NCI-H146 treated with DMSO at 0.1 percent for 48 hours (cell line): ENCODE measurements at regions not wholly inside any gene's neighbourhood (a gene's known extent, or its start where the extent isn't known, plus 50 kb on each side); places are given as distances from the start of the nearest gene placed in this dataset.

Experiments used
- DNase-seq: peaks from one replicate; lab custom pipeline; 2025; ENCODE audit not compliant: unreplicated experiment; lab: John Stamatoyannopoulos, UW

DNA sequence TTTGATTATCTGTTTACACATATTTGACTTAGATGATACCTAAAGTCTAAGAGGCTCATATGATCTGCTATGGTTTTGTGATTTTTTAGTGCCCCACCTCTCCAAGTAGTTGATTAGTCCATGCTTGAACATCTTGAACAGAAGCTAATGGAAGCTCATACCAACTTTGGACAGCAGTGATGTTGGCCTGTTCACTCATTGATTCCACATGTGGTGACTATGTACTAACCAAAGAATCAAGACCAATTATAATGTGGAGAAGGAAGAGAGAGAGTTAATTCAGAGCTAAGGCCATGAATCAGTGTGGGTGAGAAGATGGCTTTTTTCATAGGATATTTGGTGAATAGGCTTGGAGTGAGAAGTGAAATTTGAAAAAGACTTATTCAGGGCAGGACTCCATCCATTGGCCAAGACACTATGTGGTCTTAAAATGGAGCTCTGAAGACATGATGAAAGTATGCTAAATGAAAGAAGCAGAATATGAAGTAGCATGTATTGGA, 178.3 kb upstream of the TWIST2 start:
- DNase-seq, result no peak

DNA sequence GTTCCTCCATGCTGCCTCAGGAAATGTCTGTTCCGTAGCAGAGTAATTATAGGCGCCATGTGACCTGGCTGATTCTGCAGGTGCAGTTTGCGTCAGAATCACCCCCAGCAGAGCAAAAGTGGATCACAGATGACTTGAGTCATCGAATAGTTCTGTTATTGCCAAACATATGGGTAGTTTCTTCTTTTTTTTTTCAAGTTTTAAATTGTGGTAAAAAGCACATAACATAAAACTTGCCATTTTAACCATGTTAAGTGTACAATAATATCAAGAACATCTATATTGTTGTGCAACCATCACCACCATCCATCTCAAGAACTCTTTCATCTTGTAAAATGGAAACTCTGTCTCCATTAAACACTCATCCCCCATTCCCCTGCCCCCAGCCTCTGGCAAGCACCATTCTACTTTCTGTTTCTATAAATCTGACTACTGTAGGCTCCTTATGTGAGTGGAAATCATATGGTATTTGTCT, 177.7 kb upstream of the TWIST2 start:
- DNase-seq, result no peak

DNA sequence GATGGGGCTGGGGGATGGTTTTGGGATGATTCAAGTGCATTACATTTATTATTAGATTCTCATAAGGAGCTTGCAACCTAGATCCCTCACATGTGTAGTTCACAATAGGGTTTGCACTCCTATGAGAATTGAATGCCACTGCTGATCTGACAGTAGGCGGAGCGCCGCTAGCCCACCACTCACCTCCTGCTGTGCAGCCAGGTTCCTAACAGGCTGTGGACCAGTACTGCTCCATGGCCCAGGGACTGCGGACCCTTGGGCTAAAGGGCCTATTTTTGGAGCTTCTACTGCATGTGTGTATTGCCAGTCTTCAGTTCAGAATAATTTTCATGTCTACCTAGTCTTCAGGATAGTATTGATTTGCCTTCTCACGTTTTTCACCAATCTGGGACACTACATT, 165.3 kb upstream of the TWIST2 start:
- DNase-seq, result no peak

DNA sequence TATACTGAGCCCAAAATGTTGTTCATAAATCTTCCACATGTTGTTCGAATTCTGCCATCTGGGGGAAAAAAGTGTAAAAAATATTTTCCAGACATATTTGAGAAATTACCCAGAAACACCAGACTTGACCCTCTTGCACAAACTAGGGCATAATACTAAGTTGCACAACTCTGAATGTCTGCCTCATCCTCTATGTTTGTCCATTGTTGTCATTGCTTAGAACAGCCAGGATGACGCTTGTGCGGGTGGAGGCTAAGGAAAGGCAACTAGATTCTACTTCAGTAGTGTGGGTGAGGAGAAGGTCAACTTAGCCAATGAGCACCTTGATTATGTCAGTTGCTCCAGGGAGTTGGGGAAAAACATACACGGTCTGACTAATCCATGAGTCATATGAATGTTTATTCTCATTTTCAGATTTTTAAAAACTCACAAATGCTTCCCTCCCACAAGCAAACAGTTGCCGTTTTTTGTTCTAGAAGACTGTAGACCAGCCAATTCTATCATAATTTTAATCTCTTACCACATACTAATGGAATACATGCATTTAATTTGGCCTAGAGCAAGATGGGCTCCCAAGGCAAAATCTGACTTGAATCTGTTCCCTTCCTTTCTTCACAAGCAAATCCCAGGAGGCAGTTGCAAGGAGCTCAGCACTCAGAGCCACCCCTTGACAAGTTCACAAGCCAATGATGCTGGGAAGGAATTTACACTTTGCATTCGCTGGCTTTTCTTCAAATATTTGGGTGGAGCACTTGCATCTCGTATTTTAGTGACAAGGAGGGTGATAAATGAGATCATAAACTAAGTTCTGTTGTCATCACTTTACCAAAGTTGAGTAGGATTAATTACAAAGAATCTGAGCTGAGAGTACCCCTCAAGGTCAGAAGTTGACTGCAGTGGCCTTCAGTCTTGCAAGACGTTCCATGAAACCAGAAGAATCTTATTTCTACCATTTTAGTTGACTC, 163.2 kb upstream of the TWIST2 start:
- no peak for DNase-seq

DNA sequence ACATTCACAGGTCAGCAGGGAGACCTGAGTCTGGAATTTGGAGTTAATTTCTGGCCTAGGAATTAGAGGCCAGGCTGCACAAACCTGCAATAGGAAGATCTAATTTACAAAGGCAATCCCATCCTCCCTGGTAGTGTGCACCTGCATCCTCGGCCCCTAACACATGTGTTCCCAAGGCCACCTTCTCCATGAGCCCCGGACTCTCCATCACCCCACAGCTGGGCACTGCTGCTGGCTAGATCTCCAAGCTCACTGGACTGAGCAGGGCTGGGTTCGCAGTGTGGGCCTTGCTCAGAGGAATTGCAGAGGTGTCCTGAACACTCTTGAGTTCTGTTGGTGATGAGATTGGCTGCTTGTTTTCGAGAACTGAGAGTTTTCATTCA, 162.6 kb upstream of the TWIST2 start:
- DNase-seq, result no peak

DNA sequence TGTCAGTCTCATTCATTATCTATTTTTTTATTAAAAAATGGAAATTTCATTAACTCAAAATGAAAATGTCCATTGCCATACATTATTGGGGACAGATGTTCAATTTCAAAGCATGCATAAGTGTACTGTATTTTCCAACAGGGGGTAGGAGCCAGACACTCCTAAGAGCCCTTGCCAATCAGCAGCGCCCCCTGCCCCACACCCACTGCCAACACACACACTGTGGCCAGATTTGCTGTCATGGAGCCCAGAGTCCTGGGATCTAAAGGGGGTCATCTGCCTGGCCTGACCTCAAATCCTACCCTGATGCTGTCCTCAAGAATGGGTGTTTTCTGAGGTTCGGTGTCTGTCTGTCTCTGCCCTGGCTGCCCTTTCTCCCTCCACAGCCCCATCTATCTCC, 162.2 kb upstream of the TWIST2 start:
- DNase-seq, result no peak

DNA sequence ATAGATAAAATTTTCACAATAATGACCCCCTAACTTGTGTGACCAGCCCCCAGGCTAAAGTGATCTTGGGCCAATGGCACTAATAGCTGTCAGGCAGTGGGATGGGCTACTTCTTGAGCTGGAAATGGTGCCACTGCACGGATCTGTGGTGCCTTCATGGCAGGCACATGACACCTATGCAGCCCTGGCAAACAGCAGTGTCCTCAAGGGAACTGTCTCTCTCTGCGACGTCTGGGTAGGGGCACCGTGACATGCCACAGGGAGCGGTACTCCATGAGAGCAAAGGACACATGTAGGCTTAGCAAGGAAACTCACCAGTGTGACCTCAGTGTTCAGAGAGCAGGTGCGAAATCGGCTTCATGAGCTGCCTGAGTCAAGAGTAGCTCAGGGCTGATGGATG, 161.7 kb upstream of the TWIST2 start:
- DNase-seq, result no peak

DNA sequence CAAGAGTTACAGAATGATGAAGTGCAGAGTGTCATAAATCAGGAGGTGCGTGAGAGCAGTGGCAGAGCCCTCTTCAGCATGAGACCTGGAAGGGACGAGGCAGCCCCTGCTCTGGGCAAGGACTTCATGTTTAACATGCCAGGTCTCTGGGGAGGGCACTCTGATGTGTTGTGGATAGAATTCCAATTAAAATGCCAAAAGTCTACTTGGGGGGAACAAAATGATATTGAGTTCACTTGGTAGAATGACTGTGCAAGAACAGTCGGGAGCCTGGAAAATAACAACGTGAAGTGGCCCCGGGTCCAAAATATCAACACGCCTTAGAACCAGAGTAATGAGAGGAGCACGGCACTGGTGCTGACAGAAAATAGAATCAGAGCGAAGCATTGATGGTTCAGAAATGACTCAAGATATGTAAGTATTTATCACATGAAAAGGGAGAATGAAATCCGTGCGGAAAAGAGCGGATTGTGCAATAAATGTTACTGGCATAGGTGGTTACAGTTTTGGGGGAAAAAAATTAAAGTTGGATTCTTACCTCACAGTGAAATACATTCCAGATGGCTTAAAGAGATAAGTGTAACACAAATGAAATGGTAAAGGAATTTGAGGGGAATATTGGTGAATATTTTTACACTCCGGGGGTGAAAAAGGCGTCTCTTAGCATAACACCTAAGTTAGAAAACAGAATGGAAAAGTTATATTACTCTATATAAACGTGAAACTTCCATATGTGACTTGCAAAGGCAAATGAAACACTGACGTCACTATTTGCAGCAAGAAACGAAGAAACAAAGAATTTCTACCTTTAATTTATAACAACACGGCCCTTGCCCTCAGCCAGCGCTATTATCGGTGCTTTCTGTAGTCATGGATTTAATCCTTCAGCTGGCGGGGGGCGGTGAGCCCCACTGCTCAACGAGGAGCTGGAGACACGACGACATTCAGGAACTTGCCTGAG, 159.4 kb upstream of the TWIST2 start:
- DNase-seq, result no peak

DNA sequence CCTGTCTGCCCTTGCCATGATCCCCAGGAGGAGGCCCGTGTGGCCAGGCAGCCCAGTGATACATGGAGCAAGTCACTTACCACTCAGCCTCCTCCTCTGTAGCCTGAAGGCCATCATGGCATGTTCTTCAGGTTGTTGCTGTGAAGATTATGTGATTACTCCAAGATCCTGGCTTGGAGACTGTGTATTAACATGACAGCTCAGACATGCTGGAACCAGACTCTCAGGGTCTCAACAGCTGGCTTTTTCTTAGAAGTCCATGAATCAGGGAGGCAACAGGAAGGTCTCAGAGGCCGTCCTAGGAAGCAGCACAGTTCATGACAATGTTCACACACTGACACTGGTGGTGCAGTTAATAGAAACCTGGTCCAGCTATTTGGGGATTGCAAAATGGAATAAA, 158.6 kb upstream of the TWIST2 start:
- no peak for DNase-seq

DNA sequence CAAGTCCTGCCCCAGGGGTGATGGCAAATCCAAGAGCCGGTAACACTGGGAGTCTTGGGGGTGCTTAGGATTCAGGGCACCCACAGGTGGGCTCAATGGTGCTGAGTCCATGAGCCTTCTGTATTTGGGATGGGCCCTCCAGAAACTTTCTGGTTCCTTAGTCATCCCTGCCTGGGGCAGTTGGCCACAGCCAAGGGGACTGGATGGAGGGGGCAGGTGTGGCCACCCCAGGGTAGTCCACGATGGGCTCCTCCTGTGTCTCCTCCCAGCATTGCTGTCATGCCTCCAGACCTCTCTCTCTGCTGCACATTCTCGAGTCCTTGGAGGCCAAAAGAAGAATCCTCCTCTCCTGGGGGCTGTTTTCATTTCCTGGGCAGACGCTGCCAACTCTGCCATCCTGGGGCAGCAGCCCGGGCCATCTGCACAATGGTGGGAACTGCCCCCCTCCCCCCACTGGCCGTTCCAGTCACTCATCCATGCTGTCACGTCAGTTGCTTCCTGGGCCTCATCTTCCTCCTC, 158.0 kb upstream of the TWIST2 start:
- no peak for DNase-seq

DNA sequence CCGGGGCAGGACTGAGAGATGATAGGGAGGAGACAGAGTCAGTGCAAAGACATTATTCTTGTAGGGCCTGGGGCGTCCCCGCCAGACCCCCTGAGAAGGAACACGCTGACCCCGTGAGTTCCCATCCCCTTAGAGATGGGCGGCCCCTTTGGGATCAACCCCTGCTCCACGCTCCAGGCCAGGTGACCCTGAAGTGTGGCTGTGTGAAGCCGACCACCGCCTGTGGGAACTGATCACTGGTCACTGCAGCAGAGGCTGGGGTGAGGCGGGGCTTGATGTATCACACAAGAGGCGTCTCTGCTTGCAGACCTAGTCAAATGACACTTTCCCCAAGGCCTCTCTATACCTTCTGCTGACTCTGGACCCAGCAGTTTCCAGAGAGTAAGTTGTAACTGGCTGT, 157.4 kb upstream of the TWIST2 start:
- DNase-seq, result no peak

DNA sequence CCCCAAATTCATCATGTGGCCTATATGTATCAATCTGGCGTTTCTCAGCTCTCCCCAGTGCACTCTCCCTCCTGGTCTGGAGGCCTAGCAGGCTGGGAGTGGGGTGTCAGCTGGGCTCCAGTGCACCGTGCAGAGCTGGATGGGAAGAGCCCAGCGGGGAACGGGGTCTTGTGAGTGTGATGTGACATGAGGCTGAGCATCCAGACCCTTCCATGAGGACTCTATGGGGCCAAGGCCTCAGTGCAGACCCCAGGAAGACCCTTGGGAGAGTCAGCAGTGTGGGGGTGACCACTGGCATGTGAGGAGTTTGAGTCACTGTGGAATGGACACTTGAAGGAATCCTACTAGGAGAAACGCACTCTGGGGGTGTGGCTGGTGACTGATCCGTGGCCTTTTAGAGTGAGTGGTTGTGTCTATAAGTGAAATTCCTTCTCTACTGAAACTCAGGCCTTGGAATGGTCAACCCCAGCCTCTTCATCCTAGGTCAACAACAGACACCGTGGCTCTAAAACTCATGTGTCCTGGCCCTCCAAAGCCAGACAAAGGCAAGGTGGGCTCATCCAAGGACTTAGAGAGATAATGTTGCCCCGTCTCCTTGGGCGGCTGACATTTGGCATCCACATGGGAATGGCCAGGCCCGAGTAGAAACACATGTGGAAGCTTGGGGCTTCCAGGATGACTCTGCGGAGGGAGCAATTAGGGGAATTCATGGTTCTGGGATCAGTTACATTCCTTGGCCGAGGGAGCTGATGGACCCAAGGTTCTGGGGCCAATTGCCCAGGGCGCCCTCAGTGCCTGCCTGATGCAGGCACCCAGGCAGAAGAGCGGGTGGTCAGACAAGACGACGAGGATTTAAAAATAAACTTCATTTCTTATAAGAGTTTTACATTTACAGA, 156.0 kb upstream of the TWIST2 start:
- no peak for DNase-seq

DNA sequence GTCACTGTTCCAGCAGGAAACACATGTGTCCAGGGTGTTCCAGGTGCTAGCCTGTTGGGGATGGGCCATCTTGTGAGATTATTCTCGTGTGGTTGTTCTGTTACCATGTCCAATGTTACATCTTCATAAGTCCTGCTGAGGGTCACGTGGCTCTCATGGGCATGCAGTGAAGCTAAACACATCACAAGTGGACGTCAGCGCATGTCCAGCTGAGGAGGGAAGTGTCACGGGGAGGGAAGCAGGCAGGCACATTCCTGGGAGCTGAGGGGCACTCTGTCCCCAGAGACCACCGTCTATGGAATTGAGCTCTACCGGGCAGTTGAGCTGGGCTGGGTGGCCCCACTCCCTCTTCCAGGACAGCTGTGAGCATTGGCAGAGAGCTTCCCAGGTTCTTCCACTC, 155.3 kb upstream of the TWIST2 start:
- DNase-seq, result no peak

DNA sequence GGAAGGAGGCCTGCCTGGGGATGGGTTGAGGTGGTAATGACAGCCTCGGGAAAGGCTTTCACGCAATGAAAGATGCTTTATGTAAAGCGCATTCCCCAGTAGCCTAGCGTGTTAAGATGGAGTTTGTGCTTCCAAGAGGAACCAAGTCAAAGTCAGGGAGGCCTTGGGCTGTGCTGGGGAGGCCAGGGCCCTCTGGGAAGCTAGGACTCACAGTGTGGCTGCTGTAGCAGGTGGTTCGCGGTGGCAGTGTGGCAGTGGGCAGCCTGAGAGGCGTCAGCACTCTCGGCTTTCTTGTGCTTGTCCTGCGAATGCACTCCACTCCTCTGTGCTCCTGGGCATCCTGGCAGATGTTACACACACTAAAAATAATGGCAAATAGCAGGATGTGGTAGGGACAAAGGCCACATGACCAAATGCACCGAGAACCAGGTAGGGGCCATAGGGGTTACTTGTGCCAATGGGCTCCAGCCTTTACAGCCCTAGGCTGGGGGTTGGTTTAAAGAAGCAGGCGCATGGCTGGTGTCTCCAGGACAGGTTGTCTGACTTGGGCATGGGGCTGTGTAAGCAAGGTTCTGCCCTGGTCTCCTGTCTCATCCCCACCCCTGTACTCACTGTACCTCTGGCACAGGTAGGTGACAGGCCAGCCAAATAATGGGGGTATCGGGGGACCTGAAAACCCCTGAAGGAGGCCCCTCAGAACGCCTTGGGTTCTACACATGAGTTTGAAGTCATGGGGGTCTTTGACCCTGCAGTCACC, 154.4 kb upstream of the TWIST2 start:
- DNase-seq, result no peak

DNA sequence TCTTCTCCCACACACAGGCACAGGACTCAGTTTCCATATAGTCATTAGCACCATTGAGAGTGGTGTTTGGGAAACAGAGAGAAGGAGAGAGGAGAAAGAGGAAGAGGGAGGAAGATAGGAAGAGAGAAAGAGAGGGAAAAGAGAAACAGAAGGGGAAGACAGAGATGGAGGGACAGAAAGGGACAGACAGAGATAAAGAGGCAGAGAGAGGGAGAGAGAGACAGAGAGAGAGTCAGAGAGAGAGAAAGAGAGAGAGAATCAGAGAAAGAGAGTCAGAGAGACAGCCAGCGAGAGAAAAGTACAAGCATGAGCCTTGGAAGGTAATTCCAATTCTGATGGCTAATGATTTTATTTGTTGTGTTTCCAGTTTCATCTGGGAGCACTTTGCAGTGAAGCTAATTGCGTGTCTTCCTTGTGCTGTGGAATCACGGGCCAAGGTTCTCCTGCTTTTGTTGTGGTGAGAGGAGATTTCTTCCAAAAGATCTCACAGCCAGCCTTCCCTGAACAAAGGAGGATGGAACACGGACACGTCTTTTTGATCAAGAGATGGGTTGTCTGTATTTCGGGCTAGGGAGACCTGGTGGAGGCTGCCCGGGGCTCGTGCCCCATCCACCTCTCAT, 153.6 kb upstream of the TWIST2 start:
- no peak for DNase-seq

DNA sequence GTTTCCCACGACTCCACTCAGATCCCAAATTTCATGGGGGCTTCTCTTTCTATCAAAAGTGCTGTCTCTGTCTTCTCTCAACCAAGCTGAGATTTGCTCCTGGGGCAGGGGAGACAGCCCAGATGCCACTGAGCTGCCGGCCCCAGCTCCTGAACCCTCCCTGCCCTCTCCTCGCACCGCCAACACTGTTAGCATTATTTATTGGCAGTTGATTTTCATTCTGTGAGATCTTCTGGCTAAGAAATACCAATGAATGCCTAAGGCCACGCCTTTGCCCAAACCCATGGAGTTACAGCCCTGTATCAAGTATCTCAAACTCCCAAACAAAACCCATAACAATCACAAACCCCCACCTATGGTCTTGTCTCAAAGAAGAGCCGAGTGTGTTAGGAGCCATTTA, 153.0 kb upstream of the TWIST2 start:
- DNase-seq, result no peak

DNA sequence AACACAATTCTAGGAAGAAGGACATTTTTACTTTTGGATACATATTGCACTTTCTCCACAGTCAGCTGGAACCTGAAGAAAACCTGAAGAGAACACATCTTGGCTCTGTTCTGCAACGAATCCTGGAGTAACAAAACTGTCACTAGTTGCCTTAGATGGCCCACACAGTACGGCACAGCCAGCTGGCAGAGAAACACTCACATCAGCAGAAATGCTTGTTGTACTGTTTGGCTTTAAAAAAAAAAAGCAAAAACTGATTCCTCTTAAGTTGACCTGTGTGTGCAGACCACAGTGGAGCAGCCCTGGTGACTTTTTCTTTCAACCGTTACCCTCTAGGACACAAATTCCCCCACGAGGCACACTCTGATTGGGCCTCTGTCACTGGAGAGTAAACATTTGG, 152.3 kb upstream of the TWIST2 start:
- DNase-seq, result no peak

DNA sequence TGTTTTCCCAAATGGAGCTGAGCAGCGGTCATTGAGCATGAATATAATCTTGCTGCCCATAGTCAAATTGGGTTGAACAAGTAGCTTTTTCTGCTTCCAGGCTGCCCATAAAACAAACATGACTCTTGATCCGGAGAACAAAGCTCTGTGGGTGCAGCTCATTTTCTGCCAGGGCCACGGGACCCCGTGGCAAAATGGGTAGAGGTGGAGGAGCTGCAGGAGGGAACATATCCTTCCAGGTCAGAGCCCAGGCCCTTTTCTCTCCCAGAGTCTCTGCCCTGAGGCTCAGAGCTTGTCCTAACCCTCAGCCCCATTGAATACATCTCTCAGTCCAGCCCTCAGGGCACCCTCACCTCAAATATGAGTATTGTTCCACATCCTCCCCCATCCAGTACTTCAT, 151.6 kb upstream of the TWIST2 start:
- no peak for DNase-seq

DNA sequence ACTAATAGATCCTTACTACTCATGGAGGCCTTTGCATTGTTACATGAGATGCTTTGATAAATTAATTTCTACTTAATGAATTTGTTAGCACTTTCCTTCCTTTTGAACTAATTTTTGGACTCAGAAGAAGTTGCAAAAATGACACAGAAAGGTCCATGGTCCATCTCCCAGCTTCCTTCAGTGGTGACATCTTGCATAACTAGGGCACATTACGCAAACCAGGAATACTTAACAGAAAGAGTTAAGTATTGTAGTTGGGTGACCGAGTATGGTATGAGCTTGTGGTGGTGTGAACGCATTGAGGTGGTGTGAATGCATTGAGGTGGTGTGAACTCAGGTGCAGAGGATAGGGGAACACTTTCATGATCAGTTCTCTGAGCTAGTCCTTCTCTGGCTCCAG, 151.1 kb upstream of the TWIST2 start:
- no peak for DNase-seq
